ENCODE measurements at regions not wholly inside any gene's neighbourhood (a gene's known extent, or its start where the extent isn't known, plus 50 kb on each side); places are given as distances from the start of the nearest gene placed in this dataset.

DNA sequence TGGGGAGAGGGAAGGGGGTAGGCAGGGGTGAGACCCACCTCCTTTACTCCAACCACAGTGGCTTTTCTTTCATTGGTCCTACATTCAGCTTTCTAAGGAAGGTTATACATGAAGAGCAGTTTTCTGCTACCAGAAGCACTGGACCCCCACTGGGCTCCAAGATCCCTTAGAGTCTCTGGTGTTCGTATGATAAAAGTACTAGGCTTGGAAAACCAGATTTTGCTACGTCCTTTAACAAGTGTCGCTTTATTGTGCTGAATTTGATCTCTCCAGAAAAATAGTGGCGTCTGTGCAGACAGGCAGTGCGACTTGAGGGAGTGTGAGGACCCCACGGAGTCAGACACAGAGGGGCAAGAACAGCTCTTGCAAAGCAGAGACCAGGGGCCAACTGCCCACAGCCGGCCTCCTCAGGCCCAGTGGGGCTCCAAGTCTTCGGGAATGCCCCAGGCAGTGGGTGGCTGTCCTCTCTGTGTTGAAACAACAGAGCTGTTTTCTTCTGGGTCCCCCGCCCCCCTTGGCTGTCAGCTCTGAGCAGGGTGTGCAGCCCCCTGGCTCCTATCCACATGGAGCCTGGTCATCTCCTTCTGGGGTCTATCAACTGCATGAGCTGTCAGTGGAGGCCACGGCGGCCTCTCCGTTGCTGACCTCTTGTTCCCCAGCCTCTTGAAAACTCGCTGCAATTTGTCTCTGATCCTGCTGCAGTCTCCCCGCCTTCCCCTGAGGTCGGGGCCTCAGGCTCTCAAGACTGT is 333.2 kb downstream of the RPS24 start:
- Histone ChIP-seq H3K4me3 (ENCODE audit: insufficient read length, low read depth) (no peak overlapping the region), H3K36me3 (ENCODE audit: insufficient read depth, insufficient read length, low read length) (no peaks in the 10 kb centered on the region), H3K9ac (ENCODE audit: insufficient read length, low read depth) (peak overlapping the region; percentile 27), H3K9me3 (ENCODE audit: insufficient read depth, low read length) (no peaks in the 10 kb centered on the region), H3K27me3 (ENCODE audit: insufficient read depth, insufficient read length) (peaks cover 21% of the 10 kb centered on the region), H3K4me1 (ENCODE audit: insufficient read depth, insufficient read length) (peaks cover 8% of the 10 kb centered on the region)
- DNase-seq (ENCODE audit: low read depth, low spot score), result no peak
- TF ChIP-seq ZNF274 (IDR thresholded peaks at IDR 0.05; ENCODE audit: low read depth, low read length) (no peak), SUZ12 (IDR thresholded peaks at IDR 0.05; ENCODE audit: extremely low read depth, insufficient read depth, insufficient read length) (no peak), YY1 (IDR thresholded peaks at IDR 0.05; ENCODE audit: insufficient read depth, insufficient read length) (no peak)

- Histone ChIP-seq H3K9ac (ENCODE audit: insufficient read length, low read depth) (no peak overlapping the region), H3K9me3 (ENCODE audit: insufficient read depth, low read length) (no peaks in the 10 kb centered on the region), H3K4me3 (ENCODE audit: insufficient read length, low read depth) (no peak overlapping the region), H3K27me3 (ENCODE audit: insufficient read depth, insufficient read length) (peaks cover 22% of the 10 kb centered on the region), H3K36me3 (ENCODE audit: insufficient read depth, insufficient read length, low read length) (no peaks in the 10 kb centered on the region), H3K4me1 (ENCODE audit: insufficient read depth, insufficient read length) (peaks cover 6% of the 10 kb centered on the region)
- TF ChIP-seq ZNF274 (IDR thresholded peaks at IDR 0.05; ENCODE audit: low read depth, low read length), result no peak
- TF ChIP-seq YY1 (IDR thresholded peaks at IDR 0.05; ENCODE audit: insufficient read depth, insufficient read length), result no peak
- TF ChIP-seq SUZ12 (IDR thresholded peaks at IDR 0.05; ENCODE audit: extremely low read depth, insufficient read depth, insufficient read length), result no peak
- DNase-seq (ENCODE audit: low read depth, low spot score), result no peak
Observed at GRCh38 chr10:78367751-78368150, 334.1 kb downstream of the RPS24 start.

- Histone ChIP-seq H3K4me3 (ENCODE audit: insufficient read length, low read depth) (no peak overlapping the region), H3K36me3 (ENCODE audit: insufficient read depth, insufficient read length, low read length) (no peaks in the 10 kb centered on the region), H3K4me1 (ENCODE audit: insufficient read depth, insufficient read length) (peaks cover 8% of the 10 kb centered on the region), H3K9ac (ENCODE audit: insufficient read length, low read depth) (no peak overlapping the region), H3K9me3 (ENCODE audit: insufficient read depth, low read length) (no peaks in the 10 kb centered on the region), H3K27me3 (ENCODE audit: insufficient read depth, insufficient read length) (peaks cover 25% of the 10 kb centered on the region)
- no peak for DNase-seq (ENCODE audit: low read depth, low spot score)
- TF ChIP-seq ZNF274 (IDR thresholded peaks at IDR 0.05; ENCODE audit: low read depth, low read length) (no peak), YY1 (IDR thresholded peaks at IDR 0.05; ENCODE audit: insufficient read depth, insufficient read length) (no peak), SUZ12 (IDR thresholded peaks at IDR 0.05; ENCODE audit: extremely low read depth, insufficient read depth, insufficient read length) (no peak)
Observed at GRCh38 chr10:78371136-78371535, 337.5 kb downstream of the RPS24 start.

- Histone ChIP-seq H3K4me3 (ENCODE audit: insufficient read length, low read depth) (no peak overlapping the region), H3K9me3 (ENCODE audit: insufficient read depth, low read length) (no peaks in the 10 kb centered on the region), H3K27me3 (ENCODE audit: insufficient read depth, insufficient read length) (peaks cover 31% of the 10 kb centered on the region), H3K9ac (ENCODE audit: insufficient read length, low read depth) (no peak overlapping the region), H3K36me3 (ENCODE audit: insufficient read depth, insufficient read length, low read length) (no peaks in the 10 kb centered on the region), H3K4me1 (ENCODE audit: insufficient read depth, insufficient read length) (peaks cover 15% of the 10 kb centered on the region)
- no peak for DNase-seq (ENCODE audit: low read depth, low spot score)
- TF ChIP-seq ZNF274 (IDR thresholded peaks at IDR 0.05; ENCODE audit: low read depth, low read length), result no peak
- no peak for TF ChIP-seq SUZ12 (IDR thresholded peaks at IDR 0.05; ENCODE audit: extremely low read depth, insufficient read depth, insufficient read length)
- TF ChIP-seq YY1 (IDR thresholded peaks at IDR 0.05; ENCODE audit: insufficient read depth, insufficient read length), result no peak
Observed at GRCh38 chr10:78372806-78373205, 339.1 kb downstream of the RPS24 start.

DNA sequence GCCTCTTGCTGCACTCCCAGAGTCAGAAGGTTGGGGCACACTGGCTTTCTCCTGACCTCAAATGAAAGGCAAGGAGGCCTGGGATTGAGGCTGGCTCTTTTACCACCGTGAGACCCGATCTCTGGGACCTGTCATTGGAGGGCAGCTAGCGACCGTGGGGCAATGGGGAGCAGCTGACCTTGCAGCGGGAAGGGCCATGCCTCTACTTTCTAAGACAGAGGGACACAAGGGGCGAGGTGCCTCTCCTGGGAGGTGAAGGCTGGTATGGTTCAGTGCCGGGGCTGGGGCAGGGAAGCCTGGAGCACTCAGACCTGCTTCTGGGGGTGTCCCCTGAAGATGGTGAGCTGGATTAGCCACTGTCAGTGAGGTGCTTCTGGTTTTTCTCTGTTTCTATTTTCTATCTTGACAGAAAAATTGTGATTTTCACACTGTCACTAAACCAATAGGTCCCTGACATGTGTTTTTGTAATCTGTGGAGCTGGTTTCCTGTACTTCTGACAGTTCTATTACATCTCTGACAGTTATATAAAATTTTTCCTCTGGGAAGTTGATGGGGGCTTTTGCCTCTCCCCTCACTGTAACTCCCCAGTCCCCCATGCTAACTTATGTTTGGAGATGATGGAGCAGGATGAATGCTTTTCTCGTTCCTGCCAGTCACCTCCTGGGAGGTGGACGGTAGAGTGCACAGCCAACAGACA is 340.8 kb downstream of the RPS24 start:
- H3K9ac ChIP-seq (ENCODE audit: insufficient read length, low read depth), result no peak overlapping the region
- TF ChIP-seq ZNF274 (IDR thresholded peaks at IDR 0.05; ENCODE audit: low read depth, low read length), result no peak
- no peaks in the 10 kb centered on the region for H3K36me3 ChIP-seq (ENCODE audit: insufficient read depth, insufficient read length, low read length)
- peaks cover 20% of the 10 kb centered on the region for H3K4me1 ChIP-seq (ENCODE audit: insufficient read depth, insufficient read length)
- DNase-seq (ENCODE audit: low read depth, low spot score), result no peak
- H3K27me3 ChIP-seq (ENCODE audit: insufficient read depth, insufficient read length), result peaks cover 22% of the 10 kb centered on the region
- no peak overlapping the region for H3K4me3 ChIP-seq (ENCODE audit: insufficient read length, low read depth)
- peaks cover 12% of the 10 kb centered on the region for H3K9me3 ChIP-seq (ENCODE audit: insufficient read depth, low read length)

DNA sequence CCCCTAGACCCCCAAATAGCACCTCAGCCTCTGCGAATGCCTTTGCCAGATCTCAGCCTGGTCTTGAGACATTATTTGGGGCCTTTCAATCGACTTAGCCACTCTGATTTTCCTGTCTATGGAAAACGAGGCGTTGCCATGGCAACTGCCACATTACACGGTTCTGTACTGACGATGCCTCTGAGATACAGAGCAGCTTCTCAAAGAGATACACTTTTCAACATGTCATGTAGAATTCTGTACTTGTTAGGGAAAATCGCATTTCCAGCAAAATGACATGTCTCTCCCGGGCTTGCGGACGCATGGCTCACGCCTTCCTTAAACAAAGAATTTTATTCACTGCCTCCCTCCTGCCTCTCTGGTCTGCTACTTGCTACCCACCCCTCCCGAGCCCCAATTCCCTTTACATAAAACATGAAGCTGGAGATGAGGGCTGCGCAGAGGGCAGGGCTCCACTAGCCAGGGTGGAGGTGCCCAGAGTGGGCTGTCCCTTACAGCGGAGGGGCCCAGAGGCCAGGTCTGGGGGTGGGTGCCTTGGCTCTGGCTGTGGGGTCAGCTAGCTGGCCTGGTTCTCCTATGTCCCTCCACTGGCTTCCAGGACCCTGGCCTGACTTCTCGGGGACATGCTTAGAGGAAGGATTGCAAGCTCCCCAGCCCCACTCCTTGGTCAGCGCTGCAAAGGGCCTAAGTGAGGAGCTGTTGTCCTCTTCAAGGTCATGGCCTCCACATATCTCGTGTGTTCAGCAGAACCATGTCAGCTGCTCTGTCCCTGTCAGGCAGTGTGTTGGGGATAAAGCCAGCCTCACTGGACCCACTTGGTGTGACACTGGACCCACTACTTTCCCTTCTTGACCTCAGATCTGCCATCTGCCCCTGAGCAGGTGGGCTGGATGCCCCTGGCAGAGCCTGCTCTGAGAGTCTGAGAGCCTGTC is 342.5 kb downstream of the RPS24 start:
- H3K27me3 ChIP-seq (ENCODE audit: insufficient read depth, insufficient read length), result peaks cover 18% of the 10 kb centered on the region
- no peaks in the 10 kb centered on the region for H3K36me3 ChIP-seq (ENCODE audit: insufficient read depth, insufficient read length, low read length)
- H3K9me3 ChIP-seq (ENCODE audit: insufficient read depth, low read length), result peaks cover 23% of the 10 kb centered on the region
- no peak overlapping the region for H3K9ac ChIP-seq (ENCODE audit: insufficient read length, low read depth)
- no peak overlapping the region for H3K4me3 ChIP-seq (ENCODE audit: insufficient read length, low read depth)
- DNase-seq (ENCODE audit: low read depth, low spot score), result no peak
- peaks cover 20% of the 10 kb centered on the region for H3K4me1 ChIP-seq (ENCODE audit: insufficient read depth, insufficient read length)
- TF ChIP-seq YY1 (IDR thresholded peaks at IDR 0.05; ENCODE audit: insufficient read depth, insufficient read length) (no peak), SUZ12 (IDR thresholded peaks at IDR 0.05; ENCODE audit: extremely low read depth, insufficient read depth, insufficient read length) (no peak), ZNF274 (IDR thresholded peaks at IDR 0.05; ENCODE audit: low read depth, low read length) (no peak)
